ENCODE measurements at regions not wholly inside any gene's neighbourhood (a gene's known extent, or its start where the extent isn't known, plus 50 kb on each side); places are given as distances from the start of the nearest gene placed in this dataset.

GRCh38 chr11:13101644-13102512 lies 92.8 kb downstream of the RASSF10 start:
- no peak for DNase-seq
- H3K4me1 ChIP-seq, result no peaks in the 10 kb centered on the region
- H3K36me3 ChIP-seq, result no peaks in the 10 kb centered on the region
- intact Hi-C loops (cut with DNase I; ENCODE audit: low total_unique reads), result no loop called here
- no peaks in the 10 kb centered on the region for H3K9me3 ChIP-seq
- no peak for TF ChIP-seq CTCF (IDR thresholded peaks at IDR 0.05)
- no peak overlapping the region for H3K4me3 ChIP-seq
- H3K27me3 ChIP-seq, result peaks cover 0 to 8% of the 10 kb centered on the region in 2 donors
- no peak overlapping the region for H3K27ac ChIP-seq

- Histone ChIP-seq H3K36me3 (no peaks in the 10 kb centered on the region), H3K4me1 (no peaks in the 10 kb centered on the region), H3K27ac (no peak overlapping the region), H3K27me3 (peaks cover 0 to 8% of the 10 kb centered on the region in 2 donors), H3K4me3 (no peak overlapping the region), H3K9me3 (no peaks in the 10 kb centered on the region)
- TF ChIP-seq CTCF (IDR thresholded peaks at IDR 0.05), result no peak
- no peak for DNase-seq
- intact Hi-C loops (cut with DNase I; ENCODE audit: low total_unique reads), result no loop called here
Measured at GRCh38 chr11:13102513-13102840, 93.4 kb downstream of the RASSF10 start.

GRCh38 chr11:13102865-13103539 lies 93.9 kb downstream of the RASSF10 start:
- no peaks in the 10 kb centered on the region for H3K9me3 ChIP-seq
- H3K4me3 ChIP-seq, result no peak overlapping the region
- H3K27me3 ChIP-seq, result peaks cover 0 to 8% of the 10 kb centered on the region in 2 donors
- TF ChIP-seq CTCF (IDR thresholded peaks at IDR 0.05), result no peak
- intact Hi-C loops (cut with DNase I; ENCODE audit: low total_unique reads), result no loop called here
- no peaks in the 10 kb centered on the region for H3K36me3 ChIP-seq
- no peaks in the 10 kb centered on the region for H3K4me1 ChIP-seq
- no peak overlapping the region for H3K27ac ChIP-seq
- no peak for DNase-seq

GRCh38 chr11:13103962-13104554 lies 94.9 kb downstream of the RASSF10 start:
- no peak for TF ChIP-seq CTCF (IDR thresholded peaks at IDR 0.05)
- Histone ChIP-seq H3K4me3 (no peak overlapping the region), H3K36me3 (no peaks in the 10 kb centered on the region), H3K27ac (no peak overlapping the region), H3K4me1 (no peaks in the 10 kb centered on the region), H3K27me3 (peaks cover 0 to under 1% of the 10 kb centered on the region in 2 donors), H3K9me3 (no peaks in the 10 kb centered on the region)
- DNase-seq, result no peak
- intact Hi-C loops (cut with DNase I; ENCODE audit: low total_unique reads), result no loop called here

- no peak for TF ChIP-seq CTCF (IDR thresholded peaks at IDR 0.05)
- no peaks in the 10 kb centered on the region for H3K4me1 ChIP-seq
- no peaks in the 10 kb centered on the region for H3K9me3 ChIP-seq
- intact Hi-C loops (cut with DNase I; ENCODE audit: low total_unique reads), result no loop called here
- H3K27me3 ChIP-seq, result no peaks in the 10 kb centered on the region
- H3K27ac ChIP-seq, result no peak overlapping the region
- no peaks in the 10 kb centered on the region for H3K36me3 ChIP-seq
- DNase-seq, result no peak
- H3K4me3 ChIP-seq, result no peak overlapping the region
Measured at GRCh38 chr11:13104619-13105236, 95.6 kb downstream of the RASSF10 start.
